PFSK-1 (cell line): ENCODE measurements at regions not wholly inside any gene's neighbourhood (a gene's known extent, or its start where the extent isn't known, plus 50 kb on each side); places are given as distances from the start of the nearest gene placed in this dataset.

Experiments used
- FOXP2 ChIP-seq: optimal IDR thresholded peaks from 2 replicates; pipeline ENCODE3; 2011; ENCODE audit warnings: borderline replicate concordance, control low read depth, inconsistent platforms; ENCODE audit not compliant: insufficient read depth; ENCODE audit errors: extremely low read length, extremely low read depth
- POLR2AphosphoS5 ChIP-seq: IDR thresholded peaks from 2 replicates; pipeline ENCODE4 v1.6.1; 2012; ENCODE audit warnings: low read depth, mild to moderate bottlenecking, control low read depth, low read length, moderate library complexity
- REST ChIP-seq, 2 experiments: IDR thresholded peaks; 2 replicates each; pipeline versions ENCODE4 v1.6.1 to v1.8.0; 2011 to 2012; ENCODE audit warnings: low read depth in 2 of 2, low read length in 2 of 2, control low read depth in 1 of 2, inconsistent platforms in 1 of 2, mild to moderate bottlenecking in 1 of 2, moderate library complexity in 1 of 2; ENCODE audit not compliant: insufficient read depth in 1 of 2
- SIN3A ChIP-seq: IDR thresholded peaks from 2 replicates; pipeline ENCODE4 v1.6.1; 2012; ENCODE audit warnings: mild to moderate bottlenecking, low read length, moderate library complexity, borderline replicate concordance; ENCODE audit not compliant: insufficient read depth
- TAF1 ChIP-seq: IDR thresholded peaks from 2 replicates; pipeline ENCODE4 v1.6.1; 2012; ENCODE audit warnings: low read length, control low read depth, borderline replicate concordance; ENCODE audit not compliant: insufficient read depth

GRCh38 chr2:45167920-45168629 lies 158.8 kb upstream of the SIX2 start:
- no peak for TF ChIP-seq TAF1
- TF ChIP-seq REST (IDR thresholded peaks at IDR 0.05; ENCODE audit: insufficient read depth in 1 of 2, low read depth in 2 of 2, low read length in 2 of 2), result no peak
- TF ChIP-seq FOXP2, result no peak
- TF ChIP-seq SIN3A, result no peak
- TF ChIP-seq POLR2AphosphoS5, result no peak

GRCh38 chr2:45166229-45166890 lies 157.1 kb upstream of the SIX2 start:
- TF ChIP-seq REST (IDR thresholded peaks at IDR 0.05; ENCODE audit: insufficient read depth in 1 of 2, low read depth in 2 of 2, low read length in 2 of 2) (no peak), POLR2AphosphoS5 (no peak), FOXP2 (no peak)

- TF ChIP-seq FOXP2 (no peak), TAF1 (no peak), SIN3A (no peak), POLR2AphosphoS5 (no peak), REST (IDR thresholded peaks at IDR 0.05; ENCODE audit: insufficient read depth in 1 of 2, low read depth in 2 of 2, low read length in 2 of 2) (no peak)
Measured at GRCh38 chr2:45162711-45163110, 153.5 kb upstream of the SIX2 start.

GRCh38 chr2:45156605-45157004 lies 147.4 kb upstream of the SIX2 start:
- TF ChIP-seq POLR2AphosphoS5 (no peak), SIN3A (no peak)

- TF ChIP-seq TAF1 (no peak), SIN3A (no peak), POLR2AphosphoS5 (no peak), FOXP2 (no peak)
Measured at GRCh38 chr2:45154606-45155155, 145.4 kb upstream of the SIX2 start.

GRCh38 chr2:45154144-45154543 lies 144.9 kb upstream of the SIX2 start:
- TF ChIP-seq REST (IDR thresholded peaks at IDR 0.05; ENCODE audit: insufficient read depth in 1 of 2, low read depth in 2 of 2, low read length in 2 of 2), result no peak
- TF ChIP-seq POLR2AphosphoS5, result no peak
- no peak for TF ChIP-seq TAF1
- no peak for TF ChIP-seq FOXP2
- TF ChIP-seq SIN3A, result no peak
